ENCODE measurements at regions not wholly inside any gene's neighbourhood (a gene's known extent, or its start where the extent isn't known, plus 50 kb on each side); places are given as distances from the start of the nearest gene placed in this dataset.

- intact Hi-C loops (cut with DNase I): no loop called here
- 78 to 91% (median 81%) methylated on average over 4 of the region's 4 CpGs for WGBS, 3 donors
- H3K4me1 ChIP-seq: no peaks in the 10 kb centered on the region
- no peaks in the 10 kb centered on the region for H3K27me3 ChIP-seq (ENCODE audit: insufficient read depth in 3 of 3, low read length in 2 of 3)
- TF ChIP-seq, protein P1, sequence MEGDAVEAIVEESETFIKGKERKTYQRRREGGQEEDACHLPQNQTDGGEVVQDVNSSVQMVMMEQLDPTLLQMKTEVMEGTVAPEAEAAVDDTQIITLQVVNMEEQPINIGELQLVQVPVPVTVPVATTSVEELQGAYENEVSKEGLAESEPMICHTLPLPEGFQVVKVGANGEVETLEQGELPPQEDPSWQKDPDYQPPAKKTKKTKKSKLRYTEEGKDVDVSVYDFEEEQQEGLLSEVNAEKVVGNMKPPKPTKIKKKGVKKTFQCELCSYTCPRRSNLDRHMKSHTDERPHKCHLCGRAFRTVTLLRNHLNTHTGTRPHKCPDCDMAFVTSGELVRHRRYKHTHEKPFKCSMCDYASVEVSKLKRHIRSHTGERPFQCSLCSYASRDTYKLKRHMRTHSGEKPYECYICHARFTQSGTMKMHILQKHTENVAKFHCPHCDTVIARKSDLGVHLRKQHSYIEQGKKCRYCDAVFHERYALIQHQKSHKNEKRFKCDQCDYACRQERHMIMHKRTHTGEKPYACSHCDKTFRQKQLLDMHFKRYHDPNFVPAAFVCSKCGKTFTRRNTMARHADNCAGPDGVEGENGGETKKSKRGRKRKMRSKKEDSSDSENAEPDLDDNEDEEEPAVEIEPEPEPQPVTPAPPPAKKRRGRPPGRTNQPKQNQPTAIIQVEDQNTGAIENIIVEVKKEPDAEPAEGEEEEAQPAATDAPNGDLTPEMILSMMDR (IDR thresholded peaks at IDR 0.05): no peak
- no peak for ATAC-seq
- no peaks in the 10 kb centered on the region for H3K9me3 ChIP-seq
- H3K36me3 ChIP-seq (ENCODE audit: insufficient read depth in 1 of 2, low read depth in 1 of 2): no peaks in the 10 kb centered on the region
- H3K27ac ChIP-seq: no peak overlapping the region
- H3K4me3 ChIP-seq: no peak overlapping the region
- no peak for DNase-seq
Observed at GRCh38 chr14:37970696-37971095, 237.0 kb upstream of the SSTR1 start.

GRCh38 chr14:37972941-37973887, 234.5 kb upstream of the SSTR1 start:
- Histone ChIP-seq H3K27me3 (ENCODE audit: insufficient read depth in 3 of 3, low read length in 2 of 3) (no peaks in the 10 kb centered on the region), H3K36me3 (ENCODE audit: insufficient read depth in 1 of 2, low read depth in 1 of 2) (no peaks in the 10 kb centered on the region), H3K27ac (no peak overlapping the region), H3K4me1 (no peaks in the 10 kb centered on the region), H3K4me3 (no peak overlapping the region), H3K9me3 (no peaks in the 10 kb centered on the region)
- intact Hi-C loops (cut with DNase I): no loop called here
- ATAC-seq: no peak
- DNase-seq: no peak
- 49 to 62% (median 61%) methylated on average over 7 of the region's 7 CpGs for WGBS, 3 donors
- TF ChIP-seq, protein P1 (IDR thresholded peaks at IDR 0.05): no peak

GRCh38 chr14:37974421-37974820, 233.3 kb upstream of the SSTR1 start:
- intact Hi-C loops (cut with DNase I): no loop called here
- H3K27me3 ChIP-seq (ENCODE audit: insufficient read depth in 3 of 3, low read length in 2 of 3): no peaks in the 10 kb centered on the region
- no peaks in the 10 kb centered on the region for H3K9me3 ChIP-seq
- ATAC-seq (no peak), DNase-seq (no peak)
- no peak overlapping the region for H3K4me3 ChIP-seq
- H3K36me3 ChIP-seq (ENCODE audit: insufficient read depth in 1 of 2, low read depth in 1 of 2): no peaks in the 10 kb centered on the region
- H3K4me1 ChIP-seq: no peaks in the 10 kb centered on the region
- WGBS, 3 donors: 82 to 96% (median 89%) methylated on average over 1 of the region's 1 CpG
- TF ChIP-seq, protein P1 (IDR thresholded peaks at IDR 0.05): no peak
- no peak overlapping the region for H3K27ac ChIP-seq

DNA sequence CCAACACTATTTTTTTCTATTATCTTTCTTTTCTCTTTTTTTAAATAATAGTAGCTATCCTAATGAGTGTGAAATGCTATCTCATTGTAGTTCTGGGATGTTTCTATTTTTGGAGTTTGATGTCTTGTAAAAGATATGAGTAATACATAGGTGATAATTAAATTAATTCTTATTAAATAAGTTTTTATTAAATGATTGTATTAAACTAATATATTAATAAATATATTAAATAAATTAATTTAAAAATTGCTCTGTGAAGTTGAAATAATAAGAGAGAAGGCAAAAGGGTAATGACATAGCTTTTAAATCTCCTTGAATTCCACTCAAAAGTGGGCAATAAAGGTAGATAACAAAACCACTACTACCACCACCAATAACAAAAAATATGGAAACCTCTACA, 230.2 kb upstream of the SSTR1 start:
- Histone ChIP-seq H3K36me3 (ENCODE audit: insufficient read depth in 1 of 2, low read depth in 1 of 2) (no peaks in the 10 kb centered on the region), H3K9me3 (peaks cover 5% of the 10 kb centered on the region), H3K27me3 (ENCODE audit: insufficient read depth in 3 of 3, low read length in 2 of 3) (no peaks in the 10 kb centered on the region), H3K4me1 (no peaks in the 10 kb centered on the region), H3K4me3 (no peak overlapping the region), H3K27ac (no peak overlapping the region)
- intact Hi-C loops (cut with DNase I): no loop called here
- TF ChIP-seq, protein P1 (IDR thresholded peaks at IDR 0.05): no peak
- DNase-seq (no peak), ATAC-seq (no peak)

Data from psoas muscle (tissue), 7 donors.